K562 (cell line): ENCODE measurements at regions not wholly inside any gene's neighbourhood (a gene's known extent, or its start where the extent isn't known, plus 50 kb on each side); places are given as distances from the start of the nearest gene placed in this dataset.
A peak's percentile ranks its signal among the peaks of the same experiment; 100 is the strongest.

Source experiments
- ATAC-seq: fragments of 200-7000 bp; cut with Tn5 transposase; 3 replicates; pipeline ENCODE4 v1.9.1; 2020; ENCODE audit warnings: moderate library complexity
- BruUV-seq: library from RNA; stranded (reverse); fragments of 400-500 nt; replicated peaks from 2 replicates; lab custom pipeline; 2021; lab: Mats Ljungman, UMichigan
- CTCF ChIA-PET: fragments of 300-600 bp; formaldehyde crosslinking; extraction: SDS; loops from one replicate; lab custom pipeline; 2021; ENCODE audit warnings: low intra/inter-chr PET ratio; lab: Yijun Ruan, JAX
- POLR2A ChIA-PET: fragments of 300-600, 350-650 bp; sonication (Branson Sonifier 250); formaldehyde crosslinking; extraction: SDS; loops from one replicate; lab custom pipeline; 2021; ENCODE audit warnings: antibody characterized with exemption, inconsistent platforms; lab: Yijun Ruan, JAX
- DNase-seq, 4 experiments: peaks; one replicate each; pipeline versions ENCODE4 v3.0.0 to v3.0.0-alpha.2; 2011 to 2018; ENCODE audit warnings: low spot score in 3 of 4, mixed read lengths in 3 of 4; ENCODE audit errors: extremely low read depth in 1 of 4
- FAIRE-seq: peaks from 2 replicates; lab custom pipeline; 2011; peaks lifted over from hg19 to GRCh38; lab: Jason Lieb, UNC
- H2AFZ ChIP-seq: 2 replicates; pipeline ENCODE4 v1.6.0; 2011; ENCODE audit warnings: low read depth, low read length, control low read depth, inconsistent platforms
- H3K27ac ChIP-seq: fragments of 200-600 bp; 3 replicates; pipeline ENCODE4 v1.8.0; 2011; ENCODE audit warnings: low read depth, mild to moderate bottlenecking, control low read depth, inconsistent platforms, low read length, moderate library complexity, mixed read lengths; ENCODE audit errors: extremely low read depth
- H3K27me3 ChIP-seq, 2 experiments: fragments of 300-600 bp in 1 of 2; 2 replicates in 1 of 2; 3 replicates in 1 of 2; pipeline versions ENCODE4 v1.6.0 to v1.8.0; 2011; ENCODE audit warnings: inconsistent platforms in 2 of 2, low read length in 2 of 2, mild to moderate bottlenecking in 1 of 2, mixed read lengths in 1 of 2, moderate library complexity in 1 of 2; ENCODE audit not compliant: control insufficient read depth in 2 of 2, insufficient read depth in 2 of 2
- H3K36me3 ChIP-seq: fragments of 300-600 bp; 3 replicates; pipeline ENCODE4 v1.8.0; 2011; ENCODE audit warnings: mild to moderate bottlenecking, low read length, inconsistent platforms; ENCODE audit not compliant: control insufficient read depth, insufficient read depth
- H3K4me1 ChIP-seq, 2 experiments: fragments of 200-600 bp in 1 of 2; replicated peaks in 1 of 2; 2 replicates in 1 of 2; 3 replicates in 1 of 2; pipeline versions ENCODE4 v1.5.1 to v1.8.0; 2011; ENCODE audit warnings: inconsistent platforms in 2 of 2, low read length in 2 of 2, mild to moderate bottlenecking in 1 of 2, mixed read lengths in 1 of 2, moderate library complexity in 1 of 2; ENCODE audit not compliant: control insufficient read depth in 2 of 2, insufficient read depth in 2 of 2
- H3K4me2 ChIP-seq: 2 replicates; pipeline ENCODE4 v1.6.1; 2011; ENCODE audit warnings: low read length, control low read depth, inconsistent platforms, mixed read lengths; ENCODE audit not compliant: insufficient read depth
- H3K4me3 ChIP-seq: fragments of 200-600 bp; sonication (generic), shearing (Covaris generic); 2 replicates; pipeline ENCODE4 v1.5.1; 2016; ENCODE audit warnings: control low read depth, inconsistent platforms
- H3K79me2 ChIP-seq: fragments of 200-600 bp; 3 replicates; pipeline ENCODE4 v1.8.0; 2011; ENCODE audit warnings: low read length, inconsistent platforms; ENCODE audit not compliant: control insufficient read depth, insufficient read depth
- H3K9ac ChIP-seq, 2 experiments: 2 replicates each; pipeline versions ENCODE4 v1.6.0 to v1.6.1; 2011; ENCODE audit warnings: low read depth in 2 of 2, low read length in 2 of 2, control low read depth in 1 of 2, inconsistent platforms in 1 of 2, mild to moderate bottlenecking in 1 of 2, mixed read lengths in 1 of 2; ENCODE audit not compliant: insufficient read depth in 1 of 2
- H3K9me1 ChIP-seq: one replicate; pipeline ENCODE4 v1.6.0; 2011; ENCODE audit warnings: inconsistent platforms, mild to moderate bottlenecking, low read length, moderate library complexity; ENCODE audit not compliant: control insufficient read depth, insufficient read depth
- H3K9me3 ChIP-seq: replicated peaks from 2 replicates; pipeline ENCODE4 v1.5.1; 2011; ENCODE audit warnings: low read depth, low read length, inconsistent platforms; ENCODE audit not compliant: control insufficient read depth, insufficient read depth
- H4K20me1 ChIP-seq: replicated peaks from 2 replicates; pipeline ENCODE4 v1.6.1; 2011; ENCODE audit warnings: low read length, inconsistent platforms, mixed read lengths; ENCODE audit not compliant: control insufficient read depth, insufficient read depth
- ARID3A ChIP-seq: IDR thresholded peaks from 2 replicates; pipeline ENCODE4 v1.6.1; 2012; ENCODE audit warnings: low read depth, low read length, improper control_type of control experiment, borderline replicate concordance
- ILK ChIP-seq: fragments of 450-650 bp; IDR thresholded peaks from 2 replicates; pipeline ENCODE4 v1.6.1; 2016; ENCODE audit warnings: missing genetic modification characterization, low read depth, mild to moderate bottlenecking, missing compliant biosample characterization, moderate library complexity, borderline replicate concordance
- MBD1 ChIP-seq: fragments of 250-450 bp; sonication (Bioruptor Pico); IDR thresholded peaks from 2 replicates; pipeline ENCODE4 v1.8.0; 2022; ENCODE audit warnings: inconsistent platforms
- NFE2L1 ChIP-seq: fragments of 450-650 bp; IDR thresholded peaks from 2 replicates; pipeline ENCODE4 v1.6.1; 2016; ENCODE audit warnings: missing genetic modification characterization, low read depth, mild to moderate bottlenecking, missing compliant biosample characterization, moderate library complexity, borderline replicate concordance
- POLR2G ChIP-seq: fragments of 200-400 bp; formaldehyde crosslinking; IDR thresholded peaks from 2 replicates; pipeline ENCODE4 v1.6.1; 2017; ENCODE audit warnings: low read depth, mild to moderate bottlenecking, antibody characterized with exemption, low read length, moderate library complexity
- RBM25 ChIP-seq: fragments of 200-400 bp; formaldehyde crosslinking; IDR thresholded peaks from 2 replicates; pipeline ENCODE4 v1.6.1; 2018; ENCODE audit warnings: low read length, low read depth, moderate library complexity; ENCODE audit not compliant: severe bottlenecking
- TFAP4 ChIP-seq: sonication (generic); formaldehyde crosslinking; IDR thresholded peaks from 2 replicates; pipeline ENCODE4 v1.8.0; 2022; ENCODE audit warnings: missing genetic modification reagents, mild to moderate bottlenecking, moderate library complexity, borderline replicate concordance
- ZBTB33 ChIP-seq: sonication (generic); formaldehyde crosslinking; IDR thresholded peaks from 2 replicates; pipeline ENCODE4 v1.8.1; 2023; ENCODE audit warnings: mild to moderate bottlenecking, missing genetic modification reagents
- ZNF239 ChIP-seq: fragments of 250-450 bp; sonication (Bioruptor Pico); IDR thresholded peaks from 2 replicates; pipeline ENCODE4 v1.4.0; 2020; ENCODE audit warnings: mild to moderate bottlenecking
- WGBS: fragments of 100-300 bp; shearing (Covaris generic); methylation state at CpG from one replicate; pipeline ENCODE4 v1.1.6; 2016; ENCODE audit warnings: low coverage, mixed read lengths; ENCODE audit not compliant: insufficient coverage; ENCODE audit errors: missing lambda C conversion rate; 5-methylcytosine and 5-hydroxymethylcytosine counted together
- in situ Hi-C: fragments of 300-500 bp; cut with MboI; formaldehyde crosslinking; loops from 4 replicates; pipeline ENCODE4 v1.15.0; 2018; ENCODE audit warnings: inconsistent platforms, mixed read lengths
- intact Hi-C: fragments of 100-400 bp; cut with micrococcal nuclease; formaldehyde crosslinking; loops from 2 replicates; pipeline ENCODE4 v1.14.2; 2022

GRCh38 chr11:69378303-69379141 lies 84.6 kb downstream of the MYEOV start:
- in situ Hi-C loops (no loop called here), intact Hi-C loops (no loop called here)
- peaks cover 24 to 77% of the 10 kb centered on the region in 2 experiments for H3K4me1 ChIP-seq
- no TSS peak for BruUV-seq
- ATAC-seq, result no peak
- 77% methylated on average over 26 of the region's 29 CpGs for WGBS
- H4K20me1 ChIP-seq, result no peaks in the 10 kb centered on the region
- CTCF ChIA-PET, result no interaction called here
- H3K9ac ChIP-seq, result peak overlapping the region in 1 of 2 experiments; percentile 57; a peak in 2 of 4 replicates
- no peak overlapping the region for H3K4me2 ChIP-seq
- FAIRE-seq, result no peak
- POLR2A ChIA-PET, result interaction anchor here (0.5 to 0.7 kb wide), 5 partner anchors 9 to 312 kb away, joined by 3 read pairs; no protein-coding TSS in a partner anchor
- H3K9me1 ChIP-seq, result no peaks in the 10 kb centered on the region
- no peaks in the 10 kb centered on the region for H3K36me3 ChIP-seq
- DNase-seq, result no peak
- H3K9me3 ChIP-seq, result no peaks in the 10 kb centered on the region
- H3K79me2 ChIP-seq, result peaks cover 22% of the 10 kb centered on the region
- TF ChIP-seq ZBTB33 (CRISPR knock-in tag) (0 out of 2 replicates have a peak, but pooled peaks have one; percentile 31), NFE2L1 (tag) (no peak), POLR2G (peak; percentile 35; the same call in 1 of the 2 replicates), ZNF239 (CRISPR knock-in tag) (no peak), ILK (tag) (no peak), TFAP4 (no peak), ARID3A (no peak), RBM25 (no peak), MBD1 (CRISPR knock-in tag) (no peak)
- TF ChIP-seq, all 486 proteins: peak for 2
- Histone ChIP-seq H3K27ac (no peak overlapping the region), H3K4me3 (no peak overlapping the region), H2AFZ (no peak overlapping the region), H3K27me3 (no peaks in the 10 kb centered on the region)
